Hepatocyte (in vitro differentiated cells): ENCODE measurements at regions not wholly inside any gene's neighbourhood (a gene's known extent, or its start where the extent isn't known, plus 50 kb on each side); places are given as distances from the start of the nearest gene placed in this dataset.

Experiments used
- CTCF ChIP-seq: fragments of 200-600 bp; sonication (generic); IDR thresholded peaks from 2 replicates; pipeline ENCODE4 v1.5.1; 2016; ENCODE audit warnings: antibody characterized with exemption, mild to moderate bottlenecking; ENCODE audit not compliant: poor library complexity
- EZH2 ChIP-seq: fragments of 200-600 bp; sonication (generic); IDR thresholded peaks from 2 replicates; pipeline ENCODE4 v1.6.1; 2016; ENCODE audit warnings: antibody characterized with exemption, mild to moderate bottlenecking, borderline replicate concordance

GRCh38 chr3:112735926-112736325 lies 95.0 kb upstream of the CCDC80 start:
- TF ChIP-seq CTCF (no peak), EZH2 (no peak)
